Naive thymus-derived CD4-positive, alpha-beta T cell (primary cell): ENCODE measurements at regions not wholly inside any gene's neighbourhood (a gene's known extent, or its start where the extent isn't known, plus 50 kb on each side); places are given as distances from the start of the nearest gene placed in this dataset.

ENCODE experiments used
- ATAC-seq: fragments of 150-1000 bp; cut with Tn5 transposase; 2 replicates; pipeline ENCODE4 v1.10.0; 2021; ENCODE audit warnings: mild to moderate bottlenecking, moderate library complexity
- CTCF ChIA-PET: fragments of 350-600 bp; sonication (Branson Sonifier 250); formaldehyde crosslinking; loops from one replicate; lab custom pipeline; 2021; ENCODE audit warnings: antibody characterized with exemption; lab: Charles Lee
- POLR2A ChIA-PET: fragments of 350-600 bp; sonication (Branson Sonifier 250); formaldehyde crosslinking; loops from one replicate; lab custom pipeline; 2021; ENCODE audit warnings: antibody characterized with exemption, inconsistent platforms; lab: Charles Lee
- DNase-seq, 9 donors: peaks; one replicate each; pipeline versions ENCODE4 v3.0.0 to v3.0.0-alpha.2; 2020 to 2022; ENCODE audit warnings: mixed read lengths in 1 of 9
- H3K27ac ChIP-seq: one replicate; pipeline ENCODE4 v1.7.0; 2013; ENCODE audit warnings: mild to moderate bottlenecking, low read depth, low read length, moderate library complexity
- H3K27me3 ChIP-seq, 2 donors: one replicate each; pipeline ENCODE4 v1.7.0; 2013; ENCODE audit warnings: low read length in 2 of 2, mild to moderate bottlenecking in 2 of 2, moderate library complexity in 2 of 2; ENCODE audit not compliant: control insufficient read depth in 2 of 2, insufficient read depth in 2 of 2
- H3K36me3 ChIP-seq, 3 experiments: 1 replicate in 2 of 3; 2 replicates in 1 of 3; pipeline ENCODE4 v1.7.0; 2013; ENCODE audit warnings: low read length in 3 of 3, mild to moderate bottlenecking in 3 of 3, moderate library complexity in 1 of 3; ENCODE audit not compliant: insufficient read depth in 3 of 3, control insufficient read depth in 2 of 3
- H3K4me1 ChIP-seq, 2 donors: one replicate each; pipeline ENCODE4 v1.7.0; 2013; ENCODE audit warnings: low read length in 2 of 2, mild to moderate bottlenecking in 2 of 2, moderate library complexity in 1 of 2; ENCODE audit not compliant: control insufficient read depth in 2 of 2, insufficient read depth in 2 of 2
- H3K4me3 ChIP-seq: 2 replicates; pipeline ENCODE4 v1.7.0; 2013; ENCODE audit warnings: mild to moderate bottlenecking, low read length
- H3K9me3 ChIP-seq, 3 experiments: 1 replicate in 2 of 3; 2 replicates in 1 of 3; pipeline ENCODE4 v1.7.0; 2013; ENCODE audit warnings: low read length in 3 of 3; ENCODE audit not compliant: control insufficient read depth in 2 of 3
- H3K27ac Mint-ChIP-seq, 9 donors: one replicate each; pipeline ENCODE4 v1.8.0; 2020 to 2022; ENCODE audit warnings: mixed read lengths in 9 of 9, mild to moderate bottlenecking in 8 of 9, moderate library complexity in 5 of 9, inconsistent platforms in 2 of 9
- H3K27me3 Mint-ChIP-seq, 5 donors: one replicate each; pipeline ENCODE4 v1.8.0; 2021 to 2022; ENCODE audit warnings: mixed read lengths in 5 of 5, mild to moderate bottlenecking in 1 of 5
- H3K36me3 Mint-ChIP-seq, 5 donors: one replicate each; pipeline ENCODE4 v1.8.0; 2020 to 2022; ENCODE audit warnings: mixed read lengths in 5 of 5, mild to moderate bottlenecking in 3 of 5, inconsistent platforms in 1 of 5
- H3K4me1 Mint-ChIP-seq, 7 donors: one replicate each; pipeline ENCODE4 v1.8.0; 2020 to 2022; ENCODE audit warnings: mixed read lengths in 7 of 7, mild to moderate bottlenecking in 3 of 7, inconsistent platforms in 1 of 7
- H3K4me3 Mint-ChIP-seq, 10 donors: one replicate each; pipeline ENCODE4 v1.8.0; 2020 to 2022; ENCODE audit warnings: mild to moderate bottlenecking in 10 of 10, mixed read lengths in 10 of 10, moderate library complexity in 6 of 10, inconsistent platforms in 2 of 10
- H3K9me3 Mint-ChIP-seq, 11 donors: one replicate each; pipeline ENCODE4 v1.8.0; 2020 to 2022; ENCODE audit warnings: mixed read lengths in 11 of 11, mild to moderate bottlenecking in 4 of 11, inconsistent platforms in 1 of 11, moderate library complexity in 1 of 11
- intact Hi-C, 2 donors: fragments of 100-400 bp; cut with micrococcal nuclease; formaldehyde crosslinking; loops; one replicate each; pipeline ENCODE4 v1.15.1; 2023

DNA sequence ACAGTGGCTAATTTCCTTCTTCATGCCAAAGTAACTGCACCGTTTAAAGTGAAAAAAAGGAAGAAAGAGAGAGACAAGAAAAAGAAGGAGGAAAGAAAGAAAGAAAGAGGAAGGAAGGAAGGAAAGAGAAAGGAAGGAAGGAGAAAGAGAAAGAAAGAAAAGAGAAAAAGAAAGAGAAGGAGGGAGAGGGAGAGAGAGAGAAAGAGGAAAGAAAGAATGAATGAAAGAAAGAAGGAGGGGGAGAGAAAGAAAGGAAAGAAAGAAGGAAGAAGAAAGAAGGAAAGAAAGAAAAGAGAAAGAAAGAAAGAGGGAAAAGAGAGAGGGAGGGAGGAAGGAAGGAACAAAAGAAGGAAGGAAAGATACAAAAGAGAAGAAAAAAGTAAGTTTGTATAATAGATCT is 100.6 kb downstream of the GTPBP8 start:
- DNase-seq (no peak), ATAC-seq (no peak)
- Histone ChIP-seq H3K9me3 (no peaks in the 10 kb centered on the region), H3K4me3 (no peak overlapping the region), H3K4me1 (no peaks in the 10 kb centered on the region), H3K27me3 (no peaks in the 10 kb centered on the region), H3K27ac (no peak overlapping the region), H3K36me3 (no peaks in the 10 kb centered on the region)
- Mint-ChIP-seq H3K36me3 (peaks cover 0 to 42% (median 22%) of the 10 kb centered on the region in 5 donors), H3K4me1 (peaks cover 0 to 5% (median 0%) of the 10 kb centered on the region in 7 donors), H3K27ac (no peak overlapping the region), H3K27me3 (peaks cover 0 to 3% (median 0%) of the 10 kb centered on the region in 5 donors), H3K9me3 (no peaks in the 10 kb centered on the region), H3K4me3 (no peak overlapping the region)
- ChIA-PET POLR2A (no interaction called here), CTCF (no interaction called here)
- intact Hi-C loops: no loop called here

DNA sequence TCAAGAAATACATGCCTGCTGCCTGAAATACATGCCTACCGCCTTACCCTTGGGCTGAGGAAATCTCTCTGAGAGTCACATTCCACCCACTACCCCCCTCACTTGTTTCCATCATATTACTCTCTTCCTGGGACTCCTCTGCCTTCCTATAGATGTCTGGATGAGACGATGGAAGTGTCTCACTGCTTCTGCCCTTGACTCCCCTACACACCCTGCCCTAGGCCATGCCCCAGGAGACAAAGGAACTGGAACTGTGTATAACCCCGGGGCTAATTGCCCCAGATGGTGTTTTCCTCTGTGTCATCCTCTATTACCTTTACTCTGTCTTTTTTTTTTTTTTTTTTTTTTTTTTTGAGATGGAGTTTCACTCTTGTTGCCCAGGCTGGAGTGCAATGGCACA is 102.0 kb downstream of the GTPBP8 start:
- Histone ChIP-seq H3K9me3 (no peaks in the 10 kb centered on the region), H3K4me3 (no peak overlapping the region), H3K4me1 (no peaks in the 10 kb centered on the region), H3K36me3 (no peaks in the 10 kb centered on the region), H3K27me3 (no peaks in the 10 kb centered on the region), H3K27ac (no peak overlapping the region)
- ChIA-PET CTCF (no interaction called here), POLR2A (no interaction called here)
- intact Hi-C loops: no loop called here
- no peaks in the 10 kb centered on the region for H3K9me3 Mint-ChIP-seq
- DNase-seq: no peak
- H3K4me1 Mint-ChIP-seq: peaks cover 0 to 6% (median 0%) of the 10 kb centered on the region in 7 donors
- H3K27me3 Mint-ChIP-seq: peaks cover 0 to 3% (median 0%) of the 10 kb centered on the region in 5 donors
- peaks cover 0 to 37% (median 19%) of the 10 kb centered on the region in 5 donors for H3K36me3 Mint-ChIP-seq
- ATAC-seq: no peak
- no peak overlapping the region for H3K4me3 Mint-ChIP-seq
- no peak overlapping the region for H3K27ac Mint-ChIP-seq

DNA sequence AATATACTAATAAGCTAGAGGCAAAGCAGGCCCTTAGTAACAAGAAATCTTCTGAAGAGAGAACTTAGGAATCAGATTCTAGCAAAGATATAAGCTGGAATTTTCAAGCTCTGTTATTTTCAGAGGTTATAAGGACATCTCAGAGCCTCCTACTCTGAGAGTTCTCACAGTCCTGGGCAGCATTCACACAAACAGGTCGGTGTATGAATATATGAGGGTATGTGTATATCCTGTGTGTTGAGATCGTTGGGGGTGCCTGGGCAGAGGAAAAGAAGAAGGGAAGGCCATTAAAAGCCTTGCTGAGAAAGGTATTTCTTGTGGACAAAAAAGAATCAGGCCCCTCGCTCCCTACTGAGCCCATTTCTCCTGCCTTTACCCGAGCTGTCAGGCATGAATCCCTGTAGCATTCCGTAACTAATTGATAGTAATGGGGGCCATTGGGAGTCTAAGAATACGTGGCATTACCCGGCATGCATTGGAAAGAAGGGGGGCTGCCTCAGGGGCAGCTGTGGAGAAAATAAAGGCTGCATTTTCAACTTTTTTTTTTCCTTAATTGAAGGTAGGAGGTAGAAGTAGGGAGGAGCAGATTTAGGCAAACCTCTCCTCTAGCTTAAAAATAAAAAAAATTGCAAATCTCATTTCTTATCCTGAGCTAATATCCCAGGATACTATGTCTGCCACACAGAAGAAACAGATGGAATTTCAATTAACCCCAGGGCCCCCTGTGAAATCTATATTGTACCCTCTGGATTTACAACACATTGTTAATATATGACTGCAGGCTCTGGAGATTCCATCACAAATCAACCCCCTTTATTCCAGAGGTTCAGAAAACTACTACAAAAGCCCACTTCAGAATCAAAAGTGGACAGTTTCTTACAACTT is 103.8 kb downstream of the GTPBP8 start:
- DNase-seq: no peak
- peaks cover 0 to 3% (median 0%) of the 10 kb centered on the region in 5 donors for H3K27me3 Mint-ChIP-seq
- Histone ChIP-seq H3K36me3 (no peaks in the 10 kb centered on the region), H3K9me3 (no peaks in the 10 kb centered on the region), H3K27ac (no peak overlapping the region), H3K4me1 (no peaks in the 10 kb centered on the region), H3K4me3 (no peak overlapping the region), H3K27me3 (no peaks in the 10 kb centered on the region)
- no peak for ATAC-seq
- no peak overlapping the region for H3K27ac Mint-ChIP-seq
- POLR2A ChIA-PET: no interaction called here
- H3K4me3 Mint-ChIP-seq: no peak overlapping the region
- CTCF ChIA-PET: no interaction called here
- H3K4me1 Mint-ChIP-seq: peaks cover 0 to 2% (median 0%) of the 10 kb centered on the region in 7 donors
- peaks cover 0 to 32% (median 20%) of the 10 kb centered on the region in 5 donors for H3K36me3 Mint-ChIP-seq
- H3K9me3 Mint-ChIP-seq: peaks cover 0 to 4% (median 0%) of the 10 kb centered on the region in 11 donors
- intact Hi-C loops: no loop called here

DNA sequence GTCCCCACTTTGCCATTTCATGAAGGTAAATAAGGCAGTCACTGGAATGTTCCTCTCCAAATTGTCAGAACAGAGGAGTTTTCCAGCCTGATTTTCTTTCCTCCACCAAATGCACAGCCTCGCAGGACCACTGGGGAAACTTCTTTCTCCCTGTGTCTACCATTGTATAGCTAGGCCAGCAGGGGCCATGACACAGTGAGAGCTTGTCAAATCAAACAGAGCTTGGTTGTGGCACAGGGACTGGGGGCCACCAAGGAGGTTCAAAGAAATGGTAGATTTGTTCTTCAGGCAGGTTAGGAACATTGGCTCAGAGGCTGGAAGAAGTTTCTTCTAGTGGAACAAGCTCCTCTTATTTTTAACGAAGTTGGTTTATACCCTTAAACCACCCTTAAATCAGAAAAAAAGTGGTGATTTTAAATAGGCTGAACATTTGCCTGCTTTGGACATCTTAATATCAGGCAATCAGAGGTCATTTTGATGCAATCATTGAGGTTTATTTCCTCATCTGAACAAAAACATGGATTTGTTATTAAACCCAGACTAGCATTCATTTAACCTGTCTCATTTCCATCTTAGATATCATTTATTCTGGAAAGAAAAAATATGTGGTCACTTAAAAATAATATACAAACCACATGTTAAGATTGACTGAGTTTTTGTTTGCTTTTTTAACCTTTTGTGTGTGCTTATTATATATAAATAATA is 105.6 kb downstream of the GTPBP8 start:
- no peak overlapping the region for H3K27ac Mint-ChIP-seq
- CTCF ChIA-PET: no interaction called here

DNA sequence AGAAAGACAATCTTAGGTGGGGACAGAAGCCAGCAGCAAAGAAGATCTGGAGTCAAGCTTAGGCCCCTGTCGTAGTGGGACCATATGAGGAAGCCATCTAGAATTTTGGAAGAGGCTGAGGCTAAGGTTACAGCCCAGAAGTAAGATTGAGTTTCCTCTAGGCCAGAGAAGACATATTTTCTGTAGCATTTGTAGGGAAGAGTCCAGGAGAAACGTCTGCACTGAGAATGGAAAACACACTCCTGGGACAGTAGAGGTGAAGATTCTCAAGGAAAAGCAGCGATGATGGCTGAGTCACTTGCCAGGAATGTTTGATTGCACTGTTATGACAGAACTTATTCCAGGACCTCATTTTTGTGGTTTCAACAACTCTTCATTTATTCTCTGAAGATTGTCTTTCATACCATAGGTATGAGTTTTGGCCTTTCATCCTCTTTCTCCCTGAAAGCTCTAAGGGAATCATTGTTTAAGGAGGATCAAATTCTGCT is 107.2 kb downstream of the GTPBP8 start:
- Histone ChIP-seq H3K4me3 (no peak overlapping the region), H3K4me1 (no peaks in the 10 kb centered on the region), H3K27ac (no peak overlapping the region), H3K36me3 (no peaks in the 10 kb centered on the region), H3K9me3 (no peaks in the 10 kb centered on the region), H3K27me3 (no peaks in the 10 kb centered on the region)
- Mint-ChIP-seq H3K27ac (no peak overlapping the region), H3K4me3 (no peak overlapping the region), H3K27me3 (peaks cover 0 to 3% (median 0%) of the 10 kb centered on the region in 5 donors), H3K36me3 (peaks cover 0 to 29% (median 18%) of the 10 kb centered on the region in 5 donors), H3K9me3 (peaks cover 0 to 4% (median 0%) of the 10 kb centered on the region in 11 donors), H3K4me1 (peaks cover 0 to 2% (median 0%) of the 10 kb centered on the region in 7 donors)
- no peak for ATAC-seq
- no peak for DNase-seq
- ChIA-PET CTCF (no interaction called here), POLR2A (interaction anchor here (0.6 kb wide), 1 partner anchor 461 kb away, joined by 3 read pairs; no protein-coding TSS in a partner anchor)
- intact Hi-C loops: no loop called here

More for the DNA sequence above, 105.6 kb downstream of the GTPBP8 start:
- H3K27ac ChIP-seq: no peak overlapping the region
- Mint-ChIP-seq H3K27me3 (peaks cover 0 to 3% (median 0%) of the 10 kb centered on the region in 5 donors), H3K36me3 (peaks cover 0 to 23% (median 13%) of the 10 kb centered on the region in 5 donors), H3K9me3 (peaks cover 0 to 4% (median 0%) of the 10 kb centered on the region in 11 donors), H3K4me1 (peaks cover 0 to 2% (median 0%) of the 10 kb centered on the region in 7 donors), H3K4me3 (no peak overlapping the region)
- no peak overlapping the region for H3K4me3 ChIP-seq
- H3K36me3 ChIP-seq: no peaks in the 10 kb centered on the region
- POLR2A ChIA-PET: no interaction called here
- H3K27me3 ChIP-seq: no peaks in the 10 kb centered on the region
- no peaks in the 10 kb centered on the region for H3K9me3 ChIP-seq
- DNase-seq: no peak
- ATAC-seq: no peak
- H3K4me1 ChIP-seq: no peaks in the 10 kb centered on the region
- intact Hi-C loops: no loop called here

DNA sequence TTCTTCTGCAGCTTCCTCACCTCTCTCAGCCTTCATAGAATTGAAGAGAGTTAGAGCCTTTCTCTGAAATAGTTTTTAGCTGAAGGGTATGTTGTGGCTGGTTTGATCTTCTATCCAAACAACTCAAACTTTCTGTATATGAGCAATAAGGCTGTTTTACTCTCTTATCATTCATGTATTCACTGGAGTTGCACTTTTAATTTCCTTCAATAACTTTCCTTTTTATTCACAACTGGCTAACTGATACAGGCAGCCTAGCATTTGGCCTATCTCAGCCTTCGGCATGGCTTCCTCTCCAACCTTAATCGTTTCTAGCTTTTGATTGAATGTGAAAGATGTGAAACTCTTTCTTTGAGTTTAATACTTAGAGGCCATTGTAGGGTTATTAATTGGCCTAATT is 109.3 kb downstream of the GTPBP8 start:
- Mint-ChIP-seq H3K9me3 (peaks cover 0 to 4% (median 0%) of the 10 kb centered on the region in 11 donors), H3K27me3 (no peaks in the 10 kb centered on the region), H3K36me3 (peaks cover 0 to 29% (median 18%) of the 10 kb centered on the region in 5 donors), H3K4me3 (no peak overlapping the region), H3K27ac (no peak overlapping the region), H3K4me1 (peaks cover 0 to 4% (median 0%) of the 10 kb centered on the region in 7 donors)
- ChIA-PET CTCF (no interaction called here), POLR2A (no interaction called here)
- DNase-seq: no peak
- Histone ChIP-seq H3K4me1 (no peaks in the 10 kb centered on the region), H3K4me3 (no peak overlapping the region), H3K9me3 (no peaks in the 10 kb centered on the region), H3K36me3 (no peaks in the 10 kb centered on the region), H3K27ac (no peak overlapping the region), H3K27me3 (no peaks in the 10 kb centered on the region)
- intact Hi-C loops: no loop called here
- no peak for ATAC-seq
